ENCODE measurements at regions not wholly inside any gene's neighbourhood (a gene's known extent, or its start where the extent isn't known, plus 50 kb on each side); places are given as distances from the start of the nearest gene placed in this dataset.
A peak's percentile ranks its signal among the peaks of the same experiment; 100 is the strongest.

DNA sequence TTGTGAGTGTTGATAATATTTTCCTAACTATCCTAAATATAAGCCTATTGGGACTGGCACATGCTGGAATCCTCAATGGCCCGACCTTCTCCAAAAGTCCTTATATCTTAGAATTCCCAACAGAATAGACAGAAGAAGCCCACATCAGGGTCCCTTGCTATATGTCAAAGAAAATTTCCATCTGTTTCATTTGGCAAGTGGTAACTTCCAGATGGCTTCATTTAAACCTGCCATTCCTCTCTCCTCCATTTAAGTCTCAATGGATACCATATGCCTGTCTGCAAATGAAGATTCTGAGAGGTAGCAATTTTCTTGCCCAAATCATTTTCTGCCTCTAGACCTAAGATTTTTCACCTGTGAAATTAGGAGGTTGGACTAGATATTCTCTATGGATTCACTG, 73.1 kb upstream of the KCNA4 start:
- no peak for DNase-seq
- intact Hi-C loops (cut with DNase I) = no loop called here

GRCh38 chr11:30091246-30091645, 74.4 kb upstream of the KCNA4 start:
- DNase-seq = no peak
- intact Hi-C loops (cut with DNase I) = no loop called here

- intact Hi-C loops (cut with DNase I) = no loop called here
These were observed 74.9 kb upstream of the KCNA4 start for GRCh38 chr11:30091737-30092136.

DNA sequence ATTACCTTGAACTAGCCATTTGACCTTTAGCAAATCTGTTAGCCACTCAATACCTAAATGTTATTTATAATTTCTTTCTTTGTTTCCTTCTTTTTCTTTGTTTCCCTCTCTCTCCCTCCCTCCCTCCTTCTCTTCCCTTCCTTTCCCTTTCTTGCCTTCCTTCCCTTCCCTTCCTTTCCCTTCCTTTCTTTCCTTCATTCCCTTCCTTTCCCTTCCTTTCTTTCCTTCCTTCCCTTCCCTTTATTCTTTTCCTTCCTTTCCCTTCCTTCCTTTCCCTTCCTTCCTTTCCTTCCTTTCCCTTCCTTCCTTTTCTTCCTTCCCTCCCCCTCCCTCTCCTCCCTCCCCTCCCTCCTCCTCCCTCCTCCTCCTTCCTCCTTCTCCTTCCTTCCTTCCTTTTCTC, 75.7 kb upstream of the KCNA4 start:
- DNase-seq = no peak
- intact Hi-C loops (cut with DNase I) = no loop called here

More at GRCh38 chr11:30091737-30092136, 74.9 kb upstream of the KCNA4 start:
- DNase-seq = no peak

- intact Hi-C loops (cut with DNase I) = no loop called here
- DNase-seq = no peak
These were observed 83.7 kb upstream of the KCNA4 start for GRCh38 chr11:30100495-30100894.

GRCh38 chr11:30106222-30107181, 89.7 kb upstream of the KCNA4 start:
- intact Hi-C loops (cut with DNase I) = no loop called here
- DNase-seq = no peak

- DNase-seq = no peak
- intact Hi-C loops (cut with DNase I) = no loop called here
These were observed 91.1 kb upstream of the KCNA4 start for GRCh38 chr11:30107899-30108298.

- no peak for DNase-seq
- intact Hi-C loops (cut with DNase I) = no loop called here
These were observed 92.9 kb upstream of the KCNA4 start for GRCh38 chr11:30109774-30110173.

- intact Hi-C loops (cut with DNase I) = no loop called here
These were observed 93.9 kb upstream of the KCNA4 start for GRCh38 chr11:30110691-30111090.

DNA sequence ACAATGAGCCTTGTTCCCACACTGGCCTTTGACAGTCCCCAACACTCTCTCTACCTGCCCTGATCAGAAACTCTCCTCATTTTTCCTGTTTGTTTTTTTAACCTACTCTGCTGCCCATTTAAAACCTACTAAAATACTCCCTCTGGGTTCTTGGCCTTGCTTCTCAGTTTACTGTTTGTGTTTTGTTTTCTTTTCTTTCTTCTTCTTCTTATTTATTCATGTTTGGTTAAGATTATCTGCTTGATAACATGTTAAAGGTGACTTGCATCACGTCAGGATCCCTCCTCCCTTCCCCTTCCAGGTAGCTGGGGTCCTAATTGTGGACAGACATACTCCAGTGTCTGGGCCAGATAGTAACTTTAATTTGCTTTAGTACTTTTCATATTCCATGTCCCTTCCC, 95.0 kb upstream of the KCNA4 start:
- no peak for DNase-seq
- intact Hi-C loops (cut with DNase I) = no loop called here

More at GRCh38 chr11:30110691-30111090, 93.9 kb upstream of the KCNA4 start:
- no peak for DNase-seq

GRCh38 chr11:30113326-30113898, 96.6 kb upstream of the KCNA4 start:
- intact Hi-C loops (cut with DNase I) = no loop called here
- no peak for DNase-seq

DNA sequence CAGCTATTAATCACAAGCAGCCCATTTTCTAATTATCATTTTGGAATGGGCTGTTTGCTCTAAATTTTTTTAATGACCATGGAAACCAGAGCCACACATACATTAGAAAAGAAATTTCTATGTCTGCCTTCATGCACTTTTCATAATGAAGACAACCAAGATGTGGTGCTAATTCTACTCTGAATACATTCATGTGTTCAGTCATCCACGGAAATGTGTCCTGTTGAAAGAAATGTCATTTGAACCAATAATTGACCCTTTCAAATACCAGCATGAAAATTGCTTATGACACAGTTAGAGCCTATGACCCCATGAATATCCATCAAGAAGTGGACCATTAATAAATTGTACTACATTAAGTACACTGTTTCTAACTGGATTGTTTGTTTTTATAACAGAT, 99.7 kb upstream of the KCNA4 start:
- intact Hi-C loops (cut with DNase I) = no loop called here
- no peak for DNase-seq

DNA sequence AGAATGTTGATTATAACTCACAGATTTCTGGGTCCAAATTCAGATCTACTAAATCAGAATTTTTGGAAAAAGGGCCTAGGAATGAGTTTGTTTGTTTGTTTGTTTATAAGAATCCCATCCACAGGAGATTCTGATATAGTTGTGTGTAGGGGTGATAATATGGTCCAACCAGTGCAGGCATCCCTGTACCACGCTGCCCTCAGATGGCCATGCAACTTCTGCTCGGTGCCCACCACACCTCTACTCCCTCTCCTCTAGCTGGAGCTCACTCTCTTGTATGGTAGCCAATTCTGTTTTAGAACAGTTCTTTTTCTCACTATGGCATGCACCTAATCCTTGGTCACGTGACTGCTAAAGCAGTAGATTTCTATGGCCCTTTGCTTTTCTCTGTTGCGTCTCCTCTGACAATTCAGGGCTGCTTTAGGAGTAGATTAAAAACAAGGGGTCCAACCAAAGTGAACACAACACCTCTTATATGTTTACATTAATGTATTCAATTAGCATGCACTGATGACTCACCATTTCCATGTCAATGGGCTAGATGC, 103.3 kb upstream of the KCNA4 start:
- intact Hi-C loops (cut with DNase I) = no loop called here

GRCh38 chr11:30125456-30125855, 105.4 kb upstream of the FSHB start:
- intact Hi-C loops (cut with DNase I) = no loop called here
- no peak for DNase-seq

More for the DNA sequence above, 103.3 kb upstream of the KCNA4 start:
- DNase-seq = peak in 1 of 10 donors; percentile 61

DNA sequence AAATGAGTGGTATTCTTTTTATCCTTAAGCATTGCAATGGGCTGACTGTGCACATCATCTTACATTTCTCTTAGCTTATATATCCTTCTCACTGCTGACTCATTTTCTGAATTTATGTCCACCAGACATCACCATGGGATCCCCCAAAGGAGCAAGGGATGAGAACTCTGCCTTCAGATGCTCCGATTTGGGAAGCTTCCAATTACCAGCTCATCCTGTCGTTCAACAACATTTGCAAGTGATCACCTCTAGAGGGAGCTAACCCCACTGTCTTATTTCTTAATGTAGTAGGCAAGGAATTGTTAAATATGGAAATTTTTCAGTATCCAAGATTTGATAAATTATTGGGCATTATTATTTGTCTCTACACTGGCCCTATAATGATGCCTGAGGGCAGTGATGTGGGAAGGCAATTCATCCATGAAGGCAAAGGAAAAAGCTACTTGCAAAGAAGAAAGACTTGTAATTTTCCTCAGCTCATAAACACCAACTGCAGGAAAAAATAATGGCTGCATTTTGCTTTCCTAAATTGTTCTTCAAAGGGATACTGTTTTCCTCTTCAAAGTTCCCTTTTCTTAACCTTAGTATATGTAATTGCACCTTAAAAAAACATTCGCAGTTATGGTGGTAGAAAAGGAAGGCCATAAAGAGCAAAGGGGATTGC, 102.4 kb upstream of the FSHB start:
- intact Hi-C loops (cut with DNase I) = no loop called here

GRCh38 chr11:30131535-30131934, 99.3 kb upstream of the FSHB start:
- DNase-seq = no peak
- intact Hi-C loops (cut with DNase I) = no loop called here

More for the DNA sequence above, 102.4 kb upstream of the FSHB start:
- no peak for DNase-seq

DNA sequence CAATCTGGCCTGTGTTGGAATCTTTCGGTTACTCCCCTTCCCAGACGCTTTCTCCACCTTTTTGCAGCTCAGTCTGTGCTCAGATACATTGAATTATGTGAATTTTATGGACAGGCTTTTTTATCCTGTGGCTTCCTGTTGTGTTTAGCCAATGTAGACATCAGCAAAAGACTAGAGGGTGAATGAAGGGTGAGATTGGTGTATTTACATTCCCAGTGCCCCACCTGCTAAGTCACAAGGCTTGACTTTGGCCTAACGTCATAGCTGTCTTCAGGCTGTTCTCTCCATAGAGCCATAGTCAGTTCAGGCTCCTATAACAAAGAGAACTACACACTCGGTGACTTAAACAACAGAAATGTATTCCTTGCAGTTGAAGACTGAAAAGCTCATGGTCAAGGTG, 97.5 kb upstream of the FSHB start:
- DNase-seq = no peak
- intact Hi-C loops (cut with DNase I) = no loop called here

DNA sequence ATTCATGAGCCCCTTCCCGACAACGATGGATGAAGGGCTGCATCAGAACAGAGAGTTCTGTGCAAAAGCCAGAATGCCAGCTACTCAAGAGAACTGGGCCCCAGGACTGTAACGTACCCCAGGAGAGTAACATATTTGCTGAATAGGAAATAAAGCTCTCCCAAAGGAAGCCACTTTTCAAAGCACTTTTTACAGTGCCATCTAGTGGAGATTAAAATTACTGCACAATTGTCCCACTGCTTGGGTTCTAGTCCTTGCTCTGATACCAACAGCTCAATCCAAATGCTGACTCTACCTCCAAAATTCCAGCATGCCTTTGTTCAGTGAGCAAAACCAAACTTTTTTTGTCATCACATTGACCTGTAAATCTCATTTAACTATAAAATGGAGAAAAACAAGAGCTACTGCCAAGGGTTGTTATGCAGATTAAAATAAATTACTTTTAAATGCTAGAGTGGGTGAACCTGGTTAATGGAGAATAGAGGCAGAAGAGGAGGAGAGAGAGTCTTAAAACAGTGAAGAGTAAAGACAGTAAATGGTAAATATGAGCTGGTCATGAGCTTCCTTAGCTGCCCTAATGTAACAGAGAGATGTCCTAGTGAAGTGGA, 87.6 kb upstream of the FSHB start:
- no peak for DNase-seq
- intact Hi-C loops (cut with DNase I) = loop anchor here (5.0 kb wide), 1 partner anchor 696 kb away; no protein-coding TSS in a partner anchor

DNA sequence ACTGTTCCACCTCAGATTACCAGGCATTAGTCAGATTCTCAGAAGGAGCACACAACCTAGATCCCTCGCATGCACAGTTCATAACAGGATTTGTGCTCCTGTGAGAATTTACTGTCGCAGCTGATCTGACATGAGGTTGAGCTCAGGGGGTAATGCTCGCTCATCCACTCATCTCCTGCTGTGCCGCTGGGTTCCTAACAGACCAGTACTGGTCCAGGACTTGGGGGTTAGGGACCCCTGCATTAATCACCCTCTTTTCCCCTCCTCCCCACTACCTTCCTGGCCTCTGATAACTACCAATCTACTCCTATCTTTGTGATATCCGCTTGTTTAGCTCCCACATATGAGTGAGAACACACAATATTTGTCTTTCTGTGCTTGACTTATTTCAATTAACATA, 83.5 kb upstream of the FSHB start:
- intact Hi-C loops (cut with DNase I) = no loop called here
- DNase-seq = peak in 1 of 10 donors; percentile 34

DNA sequence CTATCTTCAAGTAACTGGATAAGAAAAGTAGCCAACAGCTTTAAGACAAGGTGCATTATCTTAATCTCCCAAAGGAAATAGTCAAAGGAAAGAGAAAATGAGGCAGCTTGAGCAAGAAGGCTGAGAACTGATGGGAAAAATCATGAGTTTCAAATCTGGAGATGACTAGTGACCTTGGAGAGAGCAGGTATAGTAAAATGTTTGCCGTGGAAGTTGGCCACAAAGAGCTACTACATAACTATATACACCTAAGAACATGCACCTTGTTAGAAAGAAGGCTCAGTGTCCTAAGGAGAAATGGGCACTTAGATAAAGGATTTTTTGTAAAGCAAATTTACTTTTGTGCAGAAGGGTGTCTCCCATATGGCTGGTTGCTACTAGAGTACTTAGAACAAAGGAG, 80.8 kb upstream of the FSHB start:
- intact Hi-C loops (cut with DNase I) = no loop called here
- no peak for DNase-seq

GRCh38 chr11:30150425-30150824, 80.4 kb upstream of the FSHB start:
- intact Hi-C loops (cut with DNase I) = no loop called here
- DNase-seq = no peak
